IMR-90 (cell line): ENCODE measurements at regions not wholly inside any gene's neighbourhood (a gene's known extent, or its start where the extent isn't known, plus 50 kb on each side); places are given as distances from the start of the nearest gene placed in this dataset.

Experiments used
- USF2 ChIP-seq: fragments of 150-350 bp; IDR thresholded peaks from 2 replicates; pipeline ENCODE4 v1.6.1; 2017; ENCODE audit warnings: mild to moderate bottlenecking, antibody characterized with exemption, low read length, low read depth
- TF ChIP-seq, protein P1 (sequence below): conservative IDR thresholded peaks from 2 replicates; pipeline ENCODE4 v1.5.1; 2012; ENCODE audit warnings: mild to moderate bottlenecking, low read depth, low read length, improper control_type of control experiment

DNA sequence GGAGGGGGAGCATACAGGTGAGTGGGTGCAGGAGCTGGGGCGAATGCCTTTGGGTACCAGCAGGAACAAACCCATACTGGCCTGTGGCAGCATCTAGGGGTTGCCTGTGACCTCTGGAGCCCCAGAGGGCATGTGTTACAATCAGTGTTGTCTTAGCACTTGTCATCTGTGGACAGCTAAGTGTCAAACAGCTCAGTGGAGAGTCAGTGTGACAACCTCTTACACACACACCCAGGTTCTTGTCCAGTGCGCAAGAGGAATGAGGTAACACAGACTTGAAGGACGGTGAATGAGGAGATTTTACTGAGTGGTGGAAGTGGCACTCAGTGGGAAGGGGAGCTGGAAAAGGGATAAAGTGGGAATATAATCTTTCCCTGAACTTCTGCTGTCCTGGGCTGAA is 54.1 kb upstream of the DDIT4L start:
- TF ChIP-seq, protein P1, sequence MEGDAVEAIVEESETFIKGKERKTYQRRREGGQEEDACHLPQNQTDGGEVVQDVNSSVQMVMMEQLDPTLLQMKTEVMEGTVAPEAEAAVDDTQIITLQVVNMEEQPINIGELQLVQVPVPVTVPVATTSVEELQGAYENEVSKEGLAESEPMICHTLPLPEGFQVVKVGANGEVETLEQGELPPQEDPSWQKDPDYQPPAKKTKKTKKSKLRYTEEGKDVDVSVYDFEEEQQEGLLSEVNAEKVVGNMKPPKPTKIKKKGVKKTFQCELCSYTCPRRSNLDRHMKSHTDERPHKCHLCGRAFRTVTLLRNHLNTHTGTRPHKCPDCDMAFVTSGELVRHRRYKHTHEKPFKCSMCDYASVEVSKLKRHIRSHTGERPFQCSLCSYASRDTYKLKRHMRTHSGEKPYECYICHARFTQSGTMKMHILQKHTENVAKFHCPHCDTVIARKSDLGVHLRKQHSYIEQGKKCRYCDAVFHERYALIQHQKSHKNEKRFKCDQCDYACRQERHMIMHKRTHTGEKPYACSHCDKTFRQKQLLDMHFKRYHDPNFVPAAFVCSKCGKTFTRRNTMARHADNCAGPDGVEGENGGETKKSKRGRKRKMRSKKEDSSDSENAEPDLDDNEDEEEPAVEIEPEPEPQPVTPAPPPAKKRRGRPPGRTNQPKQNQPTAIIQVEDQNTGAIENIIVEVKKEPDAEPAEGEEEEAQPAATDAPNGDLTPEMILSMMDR: no peak
- TF ChIP-seq USF2: no peak
